GM12865 (cell line): ENCODE measurements at regions not wholly inside any gene's neighbourhood (a gene's known extent, or its start where the extent isn't known, plus 50 kb on each side); places are given as distances from the start of the nearest gene placed in this dataset.

ENCODE experiments used
- DNase-seq: peaks from one replicate; pipeline ENCODE4 v3.0.0; 2010; ENCODE audit warnings: low read depth
- H3K4me3 ChIP-seq: 2 replicates; pipeline ENCODE4 v1.5.1; 2011; ENCODE audit warnings: mild to moderate bottlenecking, low read depth, low read length, control low read depth
- CTCF ChIP-seq: IDR thresholded peaks from 2 replicates; pipeline ENCODE4 v1.5.1; 2011; ENCODE audit warnings: low read length, control low read depth, low read depth, inconsistent platforms; ENCODE audit not compliant: insufficient read depth; ENCODE audit errors: missing control alignments

- TF ChIP-seq CTCF = no peak
- DNase-seq = no peak
- H3K4me3 ChIP-seq = no peak overlapping the region
These were observed 1089.5 kb downstream of the BCL11B start for GRCh38 chr14:98182393-98183055.

GRCh38 chr14:98183556-98183955 lies 1088.4 kb downstream of the BCL11B start:
- peak overlapping the region; percentile 33 for H3K4me3 ChIP-seq
- no peak for TF ChIP-seq CTCF
- DNase-seq = peak; percentile 52

- DNase-seq = no peak
- TF ChIP-seq CTCF = no peak
- H3K4me3 ChIP-seq = peak overlapping the region; percentile 24
These were observed 1087.5 kb downstream of the BCL11B start for GRCh38 chr14:98184457-98184856.

- no peak for TF ChIP-seq CTCF
- no peak for DNase-seq
- peak overlapping the region; percentile 24; the same call in 1 of the 2 replicates for H3K4me3 ChIP-seq
These were observed 1087.0 kb downstream of the BCL11B start for GRCh38 chr14:98185036-98185435.

- H3K4me3 ChIP-seq = no peak overlapping the region
- no peak for TF ChIP-seq CTCF
- no peak for DNase-seq
These were observed 1085.9 kb downstream of the BCL11B start for GRCh38 chr14:98186140-98186539.

- TF ChIP-seq CTCF = no peak
- DNase-seq = no peak
- H3K4me3 ChIP-seq = no peak overlapping the region
These were observed 1084.7 kb downstream of the BCL11B start for GRCh38 chr14:98187281-98187680.

- peak overlapping the region; percentile 16 for H3K4me3 ChIP-seq
- DNase-seq = no peak
- TF ChIP-seq CTCF = no peak
These were observed 1082.9 kb downstream of the BCL11B start for GRCh38 chr14:98189062-98189461.
